Amygdala (tissue), 56 donors: ENCODE measurements at regions not wholly inside any gene's neighbourhood (a gene's known extent, or its start where the extent isn't known, plus 50 kb on each side); places are given as distances from the start of the nearest gene placed in this dataset.
A peak's percentile ranks its signal among the peaks of the same experiment; 100 is the strongest.
"Not testable (repeated sequence)": the region's sequence is repeated elsewhere in the genome, so short reads cannot be mapped to it uniquely, and the experiment has no call there.

Experiments used
- DNase-seq, 56 donors: peaks; one replicate each; lab custom pipeline; 2025; lab: John Stamatoyannopoulos, UW

DNA sequence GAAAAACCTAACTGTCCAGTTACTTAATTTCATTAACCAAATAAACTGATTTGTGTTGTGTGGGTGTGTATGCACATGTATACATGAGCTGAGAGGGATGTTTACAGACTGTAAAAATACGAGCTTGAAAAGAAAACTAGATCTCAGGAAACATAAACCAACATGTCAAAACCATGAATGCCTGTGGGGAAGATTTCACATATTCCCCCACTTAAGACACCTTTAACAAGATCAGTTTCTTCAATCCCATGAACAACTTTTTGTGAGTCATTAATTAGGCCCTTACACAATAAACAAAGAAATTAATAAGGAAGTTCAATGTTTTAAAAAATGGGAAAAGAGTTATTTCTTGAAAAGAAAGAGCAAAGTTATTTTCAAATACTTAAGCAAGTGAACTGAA lies 170.8 kb downstream of the ZNF674 start:
- no peak for DNase-seq

- no peak for DNase-seq
Measured at GRCh38 chrX:46367491-46367890, 177.7 kb downstream of the ZNF674 start.

DNA sequence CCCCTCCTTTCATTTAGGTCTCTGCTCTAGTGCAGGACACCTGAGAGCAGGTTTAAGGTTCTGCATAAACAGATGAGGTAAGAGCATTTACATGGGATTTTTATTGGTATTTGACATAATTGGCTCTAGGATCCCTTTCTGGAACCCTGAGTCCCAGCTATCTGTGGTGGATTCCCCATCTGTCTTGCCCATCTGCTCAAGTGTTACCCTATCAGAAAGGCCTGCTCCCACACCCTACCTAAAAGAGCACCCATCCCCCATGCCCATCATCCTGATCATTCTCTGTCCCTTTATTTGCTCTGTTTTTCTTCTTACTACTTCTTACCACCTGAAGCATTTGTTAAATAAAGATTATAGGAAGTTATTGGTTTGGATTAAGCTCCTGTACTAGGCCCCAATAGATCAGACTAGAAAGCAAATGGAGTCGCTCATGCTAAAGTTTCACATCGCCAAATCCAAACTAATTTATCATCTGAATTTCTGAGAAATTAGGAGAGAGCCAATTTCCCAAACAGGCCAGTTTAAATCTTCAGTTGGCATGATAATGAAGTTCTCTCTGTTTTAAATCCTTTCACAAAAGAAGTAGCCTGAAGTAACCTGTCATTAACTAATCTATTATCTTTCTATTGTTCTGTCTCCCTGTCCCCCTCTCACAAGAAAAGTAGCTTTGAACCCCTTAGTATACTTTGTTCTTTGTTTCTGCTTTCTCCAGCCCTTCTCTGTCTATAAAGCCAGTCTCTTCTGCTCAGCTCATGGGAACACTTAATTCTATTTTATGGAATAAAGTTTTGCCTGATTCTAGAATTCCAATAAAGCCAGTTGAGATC lies 178.6 kb downstream of the ZNF674 start:
- no peak for DNase-seq

GRCh38 chrX:46354481-46354880 lies 190.7 kb downstream of the ZNF674 start:
- no peak for DNase-seq

DNA sequence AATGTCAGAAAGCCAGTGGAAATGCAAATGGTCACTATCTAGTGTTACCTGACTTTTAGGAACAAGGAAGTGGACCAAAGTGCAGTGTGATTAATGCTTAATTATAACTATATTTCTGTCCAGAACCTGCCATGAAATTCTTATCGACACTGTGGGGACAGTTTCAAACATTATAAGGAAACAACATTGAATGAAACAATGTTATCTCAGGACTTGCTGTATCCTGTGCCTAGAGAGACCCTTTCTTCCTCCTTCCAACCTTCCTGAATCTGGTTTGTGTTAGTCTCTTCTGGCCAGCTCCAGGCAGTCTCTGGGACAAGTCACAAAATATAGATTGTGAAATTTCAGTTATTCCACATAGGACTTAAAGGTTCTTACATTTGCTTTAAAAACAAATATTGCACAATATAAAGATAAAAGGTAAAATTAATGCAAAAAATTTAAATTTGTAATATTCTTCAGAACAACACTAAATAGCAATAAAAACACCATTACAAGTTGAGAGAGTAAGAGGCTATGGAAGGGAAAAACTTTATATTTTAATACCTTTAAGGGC lies 203.4 kb downstream of the ZNF674 start:
- no peak for DNase-seq

DNA sequence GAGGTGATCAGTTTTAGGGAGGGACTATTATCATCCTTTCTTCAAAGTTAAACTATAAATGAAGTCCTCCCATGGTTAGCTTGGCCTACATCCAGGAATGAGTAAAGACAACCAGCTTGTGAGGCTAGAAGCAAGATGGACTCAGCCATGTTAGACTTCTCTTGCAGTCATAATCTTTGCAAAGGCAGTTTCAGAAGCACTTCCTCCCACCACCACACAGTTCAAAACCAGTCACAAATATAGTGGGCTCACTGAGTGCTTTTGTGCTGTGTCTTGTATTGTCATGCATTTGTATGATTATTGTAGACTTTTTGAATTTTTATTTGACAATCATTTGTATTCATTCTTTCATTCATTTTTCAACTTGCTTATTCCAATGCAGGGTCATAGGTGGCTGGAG lies 204.5 kb downstream of the ZNF674 start:
- no peak for DNase-seq

- DNase-seq, result no peak
Measured at GRCh38 chrX:46333550-46333949, 211.7 kb downstream of the ZNF674 start.

DNA sequence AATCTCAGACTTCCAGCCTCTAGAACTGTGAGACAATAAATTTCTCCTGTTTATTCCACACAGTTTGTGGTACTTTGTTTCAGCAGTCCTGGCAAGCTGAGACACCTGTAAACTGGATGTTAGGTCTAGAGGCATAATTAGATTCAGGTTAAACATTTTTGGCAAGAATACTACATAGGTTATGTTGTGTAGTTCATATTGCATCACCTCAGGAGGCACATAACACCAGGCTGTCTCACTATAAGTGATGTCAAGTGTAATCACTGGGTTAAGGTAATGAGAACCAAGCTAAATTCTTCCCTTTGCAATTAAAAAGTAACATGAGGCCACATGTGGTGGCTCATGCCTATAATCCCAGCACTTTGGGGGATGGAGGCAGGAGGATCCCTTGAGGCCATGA lies 214.2 kb downstream of the ZNF674 start:
- no peak for DNase-seq

DNA sequence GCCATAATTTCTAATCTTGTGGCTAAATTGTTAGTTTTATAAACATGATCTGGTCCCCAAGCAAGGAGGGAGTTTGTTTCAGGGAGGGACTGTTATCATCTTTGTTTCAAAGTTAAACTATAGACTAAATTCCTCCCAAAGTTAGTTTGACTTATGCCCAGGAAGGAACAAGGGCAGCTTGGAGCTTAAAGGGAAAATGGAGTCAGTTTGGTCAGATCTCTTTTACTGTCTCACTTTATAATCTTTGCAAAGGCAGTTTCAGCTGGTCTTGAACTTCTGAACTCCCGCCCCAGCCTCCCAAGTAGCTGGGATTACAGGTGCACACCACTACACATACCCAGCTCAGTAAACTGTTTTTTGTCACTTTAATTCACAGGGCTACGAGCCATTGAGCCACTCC lies 214.7 kb downstream of the ZNF674 start:
- no peak for DNase-seq

- no peak for DNase-seq
Measured at GRCh38 chrX:46328133-46328532, 217.1 kb downstream of the ZNF674 start.

- DNase-seq, result no peak
Measured at GRCh38 chrX:46327566-46328115, 217.6 kb downstream of the ZNF674 start.

GRCh38 chrX:46326161-46326560 lies 219.1 kb downstream of the ZNF674 start:
- DNase-seq, result no peak

DNA sequence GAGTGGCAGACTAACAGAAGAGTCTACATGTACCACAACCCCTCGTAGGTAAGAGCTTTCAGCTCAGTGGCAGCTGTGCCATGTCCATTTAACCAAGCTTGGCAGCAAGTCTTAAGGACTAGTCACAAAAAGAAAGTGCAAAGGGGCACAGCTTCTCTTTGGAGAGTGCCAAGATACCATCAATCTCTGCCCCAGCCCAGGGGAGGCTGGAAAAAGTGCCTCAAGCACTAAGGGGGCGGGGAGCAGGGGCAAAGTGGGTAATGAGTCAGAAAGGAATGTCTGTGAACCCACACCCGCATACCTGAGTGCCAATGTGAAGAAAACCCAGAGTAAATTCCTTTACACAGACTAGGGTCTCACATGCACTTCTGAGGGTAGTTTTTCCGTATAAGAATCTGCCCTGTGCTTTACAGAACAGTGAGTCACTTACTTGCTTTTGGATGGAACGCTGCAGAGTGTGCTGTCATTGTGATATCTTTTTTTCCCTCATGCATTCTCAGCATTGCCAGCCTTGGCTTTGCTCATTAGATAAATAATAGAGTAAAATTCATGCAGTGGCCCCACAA lies 219.8 kb downstream of the ZNF674 start:
- peak in 2 of 56 donors; percentile 0 for DNase-seq

GRCh38 chrX:46324166-46324565 lies 221.1 kb downstream of the ZNF674 start:
- no peak for DNase-seq

GRCh38 chrX:46322929-46323328 lies 222.3 kb downstream of the ZNF674 start:
- DNase-seq, result not testable (repeated sequence)

- no peak for DNase-seq
Measured at GRCh38 chrX:46321676-46322075, 223.5 kb downstream of the ZNF674 start.

DNA sequence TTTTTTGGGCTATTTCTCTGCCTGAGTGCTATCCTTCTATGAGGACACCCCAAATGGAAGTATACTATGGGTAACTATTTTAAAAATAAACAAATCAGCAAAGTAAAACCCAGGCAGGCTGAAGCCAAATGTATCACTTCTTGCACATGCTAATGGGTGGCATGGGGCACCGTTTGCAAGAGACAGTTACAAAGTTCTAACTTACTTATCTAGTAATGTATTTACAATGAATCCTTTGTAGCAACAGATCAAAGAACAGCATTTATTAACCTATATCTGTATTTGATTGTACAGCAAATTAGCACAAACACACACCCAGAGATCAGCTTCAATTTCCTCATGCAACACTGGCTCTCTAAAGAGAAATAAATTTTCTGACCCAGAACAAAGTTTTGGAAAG lies 225.5 kb downstream of the ZNF674 start:
- DNase-seq, result no peak

- no peak for DNase-seq
Measured at GRCh38 chrX:46318551-46318950, 226.7 kb downstream of the ZNF674 start.

GRCh38 chrX:46317163-46317562 lies 228.1 kb downstream of the ZNF674 start:
- no peak for DNase-seq

GRCh38 chrX:46311581-46312120 lies 233.6 kb downstream of the ZNF674 start:
- DNase-seq, result no peak

GRCh38 chrX:46310815-46311497 lies 234.3 kb downstream of the ZNF674 start:
- no peak for DNase-seq
